ENCODE measurements at regions not wholly inside any gene's neighbourhood (a gene's known extent, or its start where the extent isn't known, plus 50 kb on each side); places are given as distances from the start of the nearest gene placed in this dataset.

GRCh38 chr6:14858808-14859207 is 387.1 kb upstream of the JARID2 start:
- no peak for TF ChIP-seq CTCF (IDR thresholded peaks at IDR 0.05; ENCODE audit: low read depth, low read length, missing control alignments)
- in situ Hi-C loops (cut with HindIII; ENCODE audit: low pct_ligation_motif_present, low sequenced_read_pairs): no loop called here
- Histone ChIP-seq H3K27ac (no peak overlapping the region), H3K36me3 (replicated peaks) (no peaks in the 10 kb centered on the region), H3K27me3 (replicated peaks) (no peaks in the 10 kb centered on the region), H3K4me3 (ENCODE audit: low read depth, low read length) (no peak overlapping the region)
- DNase-seq: no peak

- no peaks in the 10 kb centered on the region for H3K36me3 ChIP-seq (replicated peaks)
- H3K4me3 ChIP-seq (ENCODE audit: low read depth, low read length): no peak overlapping the region
- in situ Hi-C loops (cut with HindIII; ENCODE audit: low pct_ligation_motif_present, low sequenced_read_pairs): no loop called here
- TF ChIP-seq CTCF (IDR thresholded peaks at IDR 0.05; ENCODE audit: low read depth, low read length, missing control alignments): no peak
- H3K27ac ChIP-seq: no peak overlapping the region
- no peak for DNase-seq
- no peaks in the 10 kb centered on the region for H3K27me3 ChIP-seq (replicated peaks)
Observed at GRCh38 chr6:14860774-14861173, 385.1 kb upstream of the JARID2 start.

GRCh38 chr6:14861491-14861943 is 384.4 kb upstream of the JARID2 start:
- in situ Hi-C loops (cut with HindIII; ENCODE audit: low pct_ligation_motif_present, low sequenced_read_pairs): no loop called here
- H3K27ac ChIP-seq: no peak overlapping the region
- H3K4me3 ChIP-seq (ENCODE audit: low read depth, low read length): no peak overlapping the region
- no peaks in the 10 kb centered on the region for H3K36me3 ChIP-seq (replicated peaks)
- no peaks in the 10 kb centered on the region for H3K27me3 ChIP-seq (replicated peaks)
- no peak for DNase-seq
- TF ChIP-seq CTCF (IDR thresholded peaks at IDR 0.05; ENCODE audit: low read depth, low read length, missing control alignments): no peak

GRCh38 chr6:14862845-14863244 is 383.0 kb upstream of the JARID2 start:
- H3K36me3 ChIP-seq (replicated peaks): no peaks in the 10 kb centered on the region
- no peak overlapping the region for H3K4me3 ChIP-seq (ENCODE audit: low read depth, low read length)
- no peak overlapping the region for H3K27ac ChIP-seq
- no peaks in the 10 kb centered on the region for H3K27me3 ChIP-seq (replicated peaks)
- DNase-seq: no peak
- in situ Hi-C loops (cut with HindIII; ENCODE audit: low pct_ligation_motif_present, low sequenced_read_pairs): no loop called here
- TF ChIP-seq CTCF (IDR thresholded peaks at IDR 0.05; ENCODE audit: low read depth, low read length, missing control alignments): no peak

GRCh38 chr6:14863902-14864850 is 381.7 kb upstream of the JARID2 start:
- no peak for DNase-seq
- Histone ChIP-seq H3K4me3 (ENCODE audit: low read depth, low read length) (no peak overlapping the region), H3K27ac (no peak overlapping the region), H3K27me3 (replicated peaks) (no peaks in the 10 kb centered on the region), H3K36me3 (replicated peaks) (no peaks in the 10 kb centered on the region)
- in situ Hi-C loops (cut with HindIII; ENCODE audit: low pct_ligation_motif_present, low sequenced_read_pairs): no loop called here
- TF ChIP-seq CTCF (IDR thresholded peaks at IDR 0.05; ENCODE audit: low read depth, low read length, missing control alignments): peak; percentile 6
